IMR-90 (cell line): ENCODE measurements at regions not wholly inside any gene's neighbourhood (a gene's known extent, or its start where the extent isn't known, plus 50 kb on each side); places are given as distances from the start of the nearest gene placed in this dataset.

Experiments used
- ATAC-seq: fragments of 200-7000 bp; cut with Tn5 transposase; 2 replicates; pipeline ENCODE4 v1.9.1; 2020; ENCODE audit warnings: low read depth, mild to moderate bottlenecking, moderate library complexity
- BruUV-seq: library from RNA; stranded (reverse); fragments of 400-500 nt; replicated peaks from 2 replicates; lab custom pipeline; 2021; lab: Mats Ljungman, UMichigan
- CTCF ChIA-PET: fragments of 300-600 bp; formaldehyde crosslinking; extraction: SDS; loops from one replicate; lab custom pipeline; 2021; ENCODE audit warnings: antibody characterized with exemption; lab: Yijun Ruan, JAX
- POLR2A ChIA-PET: fragments of 300-600 bp; sonication (Branson Sonifier 250); formaldehyde crosslinking; loops from one replicate; lab custom pipeline; 2022; ENCODE audit warnings: antibody characterized with exemption; ENCODE audit not compliant: unreplicated experiment; lab: Charles Lee
- DNase-seq: peaks from one replicate; pipeline ENCODE4 v3.0.0; 2013
- H2AFZ ChIP-seq: replicated peaks from 2 replicates; pipeline ENCODE3; 2013; ENCODE audit warnings: low read length, mild to moderate bottlenecking; ENCODE audit not compliant: poor library complexity
- H2AK5ac ChIP-seq: 2 replicates; pipeline ENCODE4 v1.6.1; 2013; ENCODE audit warnings: low read depth, low read length, inconsistent platforms
- H2AK9ac ChIP-seq: replicated peaks from 2 replicates; pipeline ENCODE3; 2013; ENCODE audit warnings: mild to moderate bottlenecking, low read depth, low read length, moderate library complexity; ENCODE audit not compliant: poor library complexity
- H2BK120ac ChIP-seq: 2 replicates; pipeline ENCODE4 v1.6.1; 2013; ENCODE audit warnings: low read depth, low read length, inconsistent platforms
- H2BK15ac ChIP-seq: 3 replicates; pipeline ENCODE4 v1.6.1; 2013; ENCODE audit warnings: low read depth, low read length, inconsistent platforms
- H2BK20ac ChIP-seq: 2 replicates; pipeline ENCODE4 v1.6.1; 2013; ENCODE audit warnings: low read depth, mild to moderate bottlenecking, inconsistent platforms, low read length, moderate library complexity
- H2BK5ac ChIP-seq: 2 replicates; pipeline ENCODE4 v1.6.1; 2013; ENCODE audit warnings: mild to moderate bottlenecking, low read depth, low read length, inconsistent platforms; ENCODE audit not compliant: poor library complexity, severe bottlenecking
- H3K14ac ChIP-seq: replicated peaks from 2 replicates; pipeline ENCODE4 v1.6.1; 2013; ENCODE audit warnings: low read depth, low read length, inconsistent platforms
- H3K18ac ChIP-seq: 2 replicates; pipeline ENCODE4 v1.6.1; 2013; ENCODE audit warnings: low read depth, low read length, control low read depth
- H3K23ac ChIP-seq: 2 replicates; pipeline ENCODE4 v1.6.1; 2013; ENCODE audit warnings: low read depth, low read length, inconsistent platforms
- H3K27ac ChIP-seq: 2 replicates; pipeline ENCODE4 v1.5.1; 2013; ENCODE audit warnings: mild to moderate bottlenecking, control low read depth, low read length; ENCODE audit not compliant: insufficient read depth
- H3K27me3 ChIP-seq: 2 replicates; pipeline ENCODE4 v1.6.1; 2013; ENCODE audit warnings: low read length; ENCODE audit not compliant: control insufficient read depth, insufficient read depth
- H3K36me3 ChIP-seq: 2 replicates; pipeline ENCODE4 v1.6.1; 2013; ENCODE audit warnings: low read length, mixed read lengths; ENCODE audit not compliant: control insufficient read depth, insufficient read depth
- H3K4ac ChIP-seq: 2 replicates; pipeline ENCODE4 v1.6.1; 2013; ENCODE audit warnings: low read depth, low read length, inconsistent platforms
- H3K4me1 ChIP-seq: 2 replicates; pipeline ENCODE4 v1.6.1; 2013; ENCODE audit warnings: low read length, mixed read lengths; ENCODE audit not compliant: control insufficient read depth, insufficient read depth
- H3K4me2 ChIP-seq: 2 replicates; pipeline ENCODE4 v1.6.1; 2013; ENCODE audit warnings: low read depth, mild to moderate bottlenecking, control low read depth, low read length, moderate library complexity
- H3K4me3 ChIP-seq: 2 replicates; pipeline ENCODE4 v1.5.1; 2013; ENCODE audit warnings: low read depth, mild to moderate bottlenecking, control low read depth, low read length, moderate library complexity; ENCODE audit not compliant: insufficient read depth
- H3K56ac ChIP-seq: 2 replicates; pipeline ENCODE4 v1.6.1; 2013; ENCODE audit warnings: low read length, inconsistent platforms; ENCODE audit not compliant: insufficient read depth; ENCODE audit errors: extremely low read depth
- H3K79me1 ChIP-seq, 2 experiments: 2 replicates each; pipeline ENCODE4 v1.6.1; 2013; ENCODE audit warnings: low read length in 2 of 2, inconsistent platforms in 1 of 2, low read depth in 1 of 2
- H3K9ac ChIP-seq: 2 replicates; pipeline ENCODE4 v1.6.1; 2013; ENCODE audit warnings: low read depth, low read length, control low read depth
- H3K9me1 ChIP-seq: 2 replicates; pipeline ENCODE4 v1.6.1; 2013; ENCODE audit warnings: low read length, inconsistent platforms; ENCODE audit not compliant: insufficient read depth
- H3K9me3 ChIP-seq: 2 replicates; pipeline ENCODE4 v1.6.1; 2013; ENCODE audit warnings: low read length; ENCODE audit not compliant: control insufficient read depth, insufficient read depth
- H4K20me1 ChIP-seq: 2 replicates; pipeline ENCODE4 v1.6.1; 2013; ENCODE audit warnings: low read length, inconsistent platforms; ENCODE audit not compliant: insufficient read depth
- H4K5ac ChIP-seq: 2 replicates; pipeline ENCODE4 v1.6.1; 2013; ENCODE audit warnings: mild to moderate bottlenecking, low read depth, low read length, control low read depth
- H4K8ac ChIP-seq, 2 experiments: 2 replicates each; pipeline ENCODE4 v1.6.1; 2013; ENCODE audit warnings: low read depth in 2 of 2, low read length in 2 of 2, control low read depth in 1 of 2, inconsistent platforms in 1 of 2
- H4K91ac ChIP-seq: 2 replicates; pipeline ENCODE4 v1.6.1; 2013; ENCODE audit warnings: low read depth, low read length, inconsistent platforms; ENCODE audit not compliant: insufficient read depth
- CEBPB ChIP-seq: IDR thresholded peaks from 2 replicates; pipeline ENCODE4 v1.6.1; 2012; ENCODE audit warnings: low read depth, low read length, improper control_type of control experiment
- FOS ChIP-seq: fragments of 150-350 bp; IDR thresholded peaks from 2 replicates; pipeline ENCODE4 v1.6.1; 2016; ENCODE audit warnings: low read depth, low read length
- MAZ ChIP-seq: IDR thresholded peaks from 2 replicates; pipeline ENCODE4 v1.6.1; 2012; ENCODE audit warnings: low read depth, mild to moderate bottlenecking, low read length, improper control_type of control experiment, moderate library complexity, borderline replicate concordance
- SMC3 ChIP-seq: fragments of 150-350 bp; IDR thresholded peaks from 2 replicates; pipeline ENCODE4 v1.6.1; 2016; ENCODE audit warnings: low read depth, mild to moderate bottlenecking, antibody characterized with exemption, low read length, moderate library complexity
- dilution Hi-C: fragments of 300-500 bp; cut with HindIII; formaldehyde crosslinking; loops from one replicate; pipeline ENCODE4 v1.14.3; 2018; ENCODE audit warnings: low sequenced_read_pairs; ENCODE audit not compliant: unreplicated experiment
- in situ Hi-C: fragments of 300-500 bp; cut with MboI; formaldehyde crosslinking; loops from 3 replicates; pipeline ENCODE4 v1.14.3; 2019; ENCODE audit warnings: low sequenced_read_pairs, inconsistent platforms, mixed read lengths
- intact Hi-C: fragments of 100-400 bp; cut with micrococcal nuclease; formaldehyde crosslinking; loops from 2 replicates; pipeline ENCODE4 v1.10.0; 2022

DNA sequence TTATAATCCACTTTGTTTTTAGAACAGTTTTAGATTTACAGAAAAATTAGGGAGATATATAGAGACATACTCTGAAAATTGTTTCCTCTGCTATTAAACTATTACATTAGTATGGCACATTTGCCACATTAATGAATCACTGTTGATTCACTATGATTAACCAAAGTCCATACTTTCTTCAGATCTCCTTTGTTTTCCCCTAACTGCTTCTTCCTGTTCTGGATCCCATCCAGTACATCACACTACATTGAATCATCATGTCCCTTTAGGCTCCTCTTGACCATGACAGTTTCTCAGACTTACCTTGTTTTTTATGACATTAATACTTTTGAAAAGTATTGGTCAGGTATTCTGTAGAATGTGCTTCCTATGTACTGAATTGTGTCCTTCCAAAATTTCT lies 109.2 kb upstream of the EDNRA start:
- H2BK120ac ChIP-seq: peak overlapping the region; percentile 31; the same call in 1 of the 2 replicates
- H3K4ac ChIP-seq: no peak overlapping the region
- H4K91ac ChIP-seq: no peak overlapping the region
- H4K8ac ChIP-seq: no peak overlapping the region
- no peak overlapping the region for H3K9ac ChIP-seq
- H3K9me1 ChIP-seq: no peaks in the 10 kb centered on the region
- H3K56ac ChIP-seq: no peak overlapping the region
- no peak for TF ChIP-seq FOS
- no peak for TF ChIP-seq MAZ
- no peak for TF ChIP-seq SMC3
- TF ChIP-seq CEBPB: 0 out of 2 replicates have a peak, but pooled peaks have one; percentile 4
- H3K23ac ChIP-seq: no peak overlapping the region
- intact Hi-C loops: no loop called here
- no peak overlapping the region for H3K4me2 ChIP-seq
- H3K4me1 ChIP-seq: peaks cover 5% of the 10 kb centered on the region; the same call in 1 of the 2 replicates
- no peaks in the 10 kb centered on the region for H3K9me3 ChIP-seq
- ATAC-seq (no peak), DNase-seq (peak; percentile 75)
- H2BK15ac ChIP-seq: 0 out of 3 replicates have a peak overlapping the region, but pooled peaks have one; percentile 19
- ChIA-PET POLR2A (no interaction called here), CTCF (interaction anchor here (0.6 kb wide), 1 partner anchor 28 kb away, joined by 3 read pairs; no protein-coding TSS in a partner anchor)
- peak overlapping the region; percentile 11 for H2BK5ac ChIP-seq
- in situ Hi-C loops: no loop called here
- no TSS peak for BruUV-seq
- H3K14ac ChIP-seq: no peak overlapping the region
- no peaks in the 10 kb centered on the region for H3K36me3 ChIP-seq
- H4K20me1 ChIP-seq: no peaks in the 10 kb centered on the region
- H2BK20ac ChIP-seq: no peak overlapping the region; the same call in 1 of the 2 replicates
- H4K5ac ChIP-seq: no peak overlapping the region
- no peak overlapping the region for H3K4me3 ChIP-seq
- H2AK9ac ChIP-seq: no peak overlapping the region
- no peak overlapping the region; the same call in 1 of the 2 replicates for H3K27ac ChIP-seq
- H3K79me1 ChIP-seq: no peaks in the 10 kb centered on the region
- H2AFZ ChIP-seq: no peak overlapping the region
- H2AK5ac ChIP-seq: peak overlapping the region; percentile 15
- H3K18ac ChIP-seq: peak overlapping the region; percentile 20; the same call in 1 of the 2 replicates
- dilution Hi-C loops: no loop called here
- H3K27me3 ChIP-seq: no peaks in the 10 kb centered on the region
